ENCODE measurements at regions not wholly inside any gene's neighbourhood (a gene's known extent, or its start where the extent isn't known, plus 50 kb on each side); places are given as distances from the start of the nearest gene placed in this dataset.

DNA sequence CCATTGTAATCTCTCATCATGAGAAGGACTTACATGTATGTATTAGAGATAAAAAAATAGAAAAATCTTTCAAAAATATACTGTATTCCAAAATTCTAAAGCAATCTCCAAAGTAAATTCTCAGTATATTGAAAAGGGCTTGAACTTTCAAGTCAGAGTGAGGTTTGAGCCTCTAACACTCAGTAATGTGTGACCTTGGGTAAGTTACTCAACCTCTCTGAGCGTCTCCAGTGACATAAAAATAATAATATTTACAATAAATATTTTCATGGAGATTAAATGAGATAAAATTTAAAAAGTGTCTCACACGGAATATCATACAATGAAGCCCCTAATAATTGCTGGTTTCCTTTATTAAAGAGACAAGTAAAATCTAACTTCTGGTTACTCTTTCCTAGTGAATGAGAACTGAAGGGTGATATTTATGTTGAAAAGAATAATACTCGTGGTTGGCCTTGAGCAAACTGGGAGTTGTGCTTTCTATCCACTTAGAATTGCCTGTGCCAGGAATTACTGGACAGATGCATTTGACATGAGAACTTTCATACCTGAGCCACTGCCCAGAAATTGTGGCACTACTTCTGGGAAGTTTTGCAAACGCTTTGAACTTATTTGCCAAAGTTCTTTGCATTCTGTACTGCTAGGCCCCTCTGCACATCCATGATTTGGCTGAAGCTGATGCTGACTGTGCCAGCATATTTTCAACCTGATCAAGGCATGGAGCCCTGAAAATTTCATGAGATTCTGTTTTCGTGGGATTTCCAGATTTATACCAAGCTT lies 933.7 kb downstream of the GALC start:
- TF ChIP-seq, protein P1, sequence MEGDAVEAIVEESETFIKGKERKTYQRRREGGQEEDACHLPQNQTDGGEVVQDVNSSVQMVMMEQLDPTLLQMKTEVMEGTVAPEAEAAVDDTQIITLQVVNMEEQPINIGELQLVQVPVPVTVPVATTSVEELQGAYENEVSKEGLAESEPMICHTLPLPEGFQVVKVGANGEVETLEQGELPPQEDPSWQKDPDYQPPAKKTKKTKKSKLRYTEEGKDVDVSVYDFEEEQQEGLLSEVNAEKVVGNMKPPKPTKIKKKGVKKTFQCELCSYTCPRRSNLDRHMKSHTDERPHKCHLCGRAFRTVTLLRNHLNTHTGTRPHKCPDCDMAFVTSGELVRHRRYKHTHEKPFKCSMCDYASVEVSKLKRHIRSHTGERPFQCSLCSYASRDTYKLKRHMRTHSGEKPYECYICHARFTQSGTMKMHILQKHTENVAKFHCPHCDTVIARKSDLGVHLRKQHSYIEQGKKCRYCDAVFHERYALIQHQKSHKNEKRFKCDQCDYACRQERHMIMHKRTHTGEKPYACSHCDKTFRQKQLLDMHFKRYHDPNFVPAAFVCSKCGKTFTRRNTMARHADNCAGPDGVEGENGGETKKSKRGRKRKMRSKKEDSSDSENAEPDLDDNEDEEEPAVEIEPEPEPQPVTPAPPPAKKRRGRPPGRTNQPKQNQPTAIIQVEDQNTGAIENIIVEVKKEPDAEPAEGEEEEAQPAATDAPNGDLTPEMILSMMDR (IDR thresholded peaks at IDR 0.05) = no peak
- TF ChIP-seq POLR2AphosphoS5 (IDR thresholded peaks at IDR 0.05; ENCODE audit: low read depth, low read length) (no peak), SIN3A (IDR thresholded peaks at IDR 0.05; ENCODE audit: borderline replicate concordance, insufficient read depth, low read depth, low read length) (no peak)

Data from Panc1 (cell line).